ENCODE measurements at regions not wholly inside any gene's neighbourhood (a gene's known extent, or its start where the extent isn't known, plus 50 kb on each side); places are given as distances from the start of the nearest gene placed in this dataset.

GRCh38 chr3:22257252-22257651 is 506.2 kb upstream of the ZNF385D start:
- H3K4me1 ChIP-seq (replicated peaks in 1 of 4; ENCODE audit: control insufficient read depth in 3 of 4, insufficient read depth in 4 of 4, low read length in 3 of 4), result peaks cover 0 to 2% (median 0%) of the 10 kb centered on the region in 4 experiments; a peak in 1 of 7 replicates
- no peaks in the 10 kb centered on the region for H3K79me1 ChIP-seq (ENCODE audit: low read depth, low read length)
- H3K56ac ChIP-seq (replicated peaks; ENCODE audit: insufficient read length, low read depth, low read length), result no peak overlapping the region
- H3K79me2 ChIP-seq (ENCODE audit: control insufficient read depth in 1 of 2, insufficient read depth in 2 of 2, low read length in 2 of 2), result no peaks in the 10 kb centered on the region
- no peak overlapping the region for H3K9ac ChIP-seq (replicated peaks in 1 of 4; ENCODE audit: extremely low read depth in 1 of 4, low read depth in 3 of 4, low read length in 3 of 4)
- CTCF ChIA-PET (ENCODE audit: partially characterized antibody), result no interaction called here
- no peak overlapping the region for H3K23ac ChIP-seq (ENCODE audit: insufficient read length)
- no peak overlapping the region for H3K4me3 ChIP-seq (ENCODE audit: extremely low read depth in 1 of 4, insufficient read depth in 2 of 4, low read depth in 3 of 4, low read length in 4 of 4)
- no peak overlapping the region for H4K5ac ChIP-seq (ENCODE audit: insufficient read length, low read depth, low read length)
- no peak overlapping the region for H3K27ac ChIP-seq (ENCODE audit: low read depth, low read length)
- H3K4me2 ChIP-seq (ENCODE audit: insufficient read depth in 1 of 2, low read depth in 2 of 2, low read length in 2 of 2), result no peak overlapping the region
- no peak for FAIRE-seq
- H3K27me3 ChIP-seq (replicated peaks in 1 of 4; ENCODE audit: control insufficient read depth in 3 of 4, extremely low read depth in 1 of 4, insufficient read depth in 3 of 4, low read length in 3 of 4), result no peaks in the 10 kb centered on the region
- H2AFZ ChIP-seq (ENCODE audit: low read length), result no peak overlapping the region
- H2BK120ac ChIP-seq (replicated peaks; ENCODE audit: low read depth, low read length), result no peak overlapping the region
- no peak overlapping the region for H2BK12ac ChIP-seq (ENCODE audit: low read depth, low read length)
- POLR2A ChIA-PET (ENCODE audit: partially characterized antibody), result no interaction called here
- no peak overlapping the region for H2BK5ac ChIP-seq (ENCODE audit: low read depth, low read length)
- H2BK20ac ChIP-seq (ENCODE audit: low read length), result no peak overlapping the region
- peaks cover 0 to 2% of the 10 kb centered on the region in 2 experiments for H4K20me1 ChIP-seq (replicated peaks in 1 of 2; ENCODE audit: control insufficient read depth in 1 of 2, insufficient read depth in 2 of 2, low read length in 2 of 2)
- no peak overlapping the region for H4K91ac ChIP-seq (replicated peaks; ENCODE audit: insufficient read length, low read length)
- H3K9me3 ChIP-seq (ENCODE audit: insufficient read depth in 2 of 2, low read depth in 1 of 2, low read length in 1 of 2), result no peaks in the 10 kb centered on the region
- H4K8ac ChIP-seq (ENCODE audit: extremely low read depth, insufficient read depth, low read length), result no peak overlapping the region
- H2AK5ac ChIP-seq (ENCODE audit: low read depth, low read length), result no peak overlapping the region
- H3K4ac ChIP-seq (replicated peaks; ENCODE audit: insufficient read length, low read depth, low read length), result no peak overlapping the region
- DNase-seq (ENCODE audit: low read depth in 1 of 2, low spot score in 2 of 2), result no peak
- no peak overlapping the region for H3K18ac ChIP-seq (ENCODE audit: extremely low read depth, low read length)
- H2BK15ac ChIP-seq (ENCODE audit: low read length), result no peak overlapping the region
- WGBS, 2 experiments (ENCODE audit: extremely low coverage in 1 of 2, insufficient coverage in 1 of 2, insufficient read length in 1 of 2, insufficient replicate concordance in 2 of 2, low coverage in 1 of 2, low lambda C conversion rate in 2 of 2, missing lambda C conversion rate in 1 of 2), result 77% methylated on average over 2 of the region's 2 CpGs; no CpG with 5 or more reads in 1 of the 2 experiments
- no peaks in the 10 kb centered on the region; the same call in 1 of the 2 replicates for H3K23me2 ChIP-seq (ENCODE audit: low read depth, low read length)
- no peaks in the 10 kb centered on the region for H3K36me3 ChIP-seq (ENCODE audit: control insufficient read depth in 2 of 4, insufficient read depth in 4 of 4, low read length in 3 of 4)
- no peak overlapping the region for H3K14ac ChIP-seq (ENCODE audit: insufficient read length)
- TF ChIP-seq GTF2F1 (IDR thresholded peaks at IDR 0.05; ENCODE audit: borderline replicate concordance, low read depth, low read length), result no peak
- no peak for TF ChIP-seq SRF (IDR thresholded peaks at IDR 0.05; ENCODE audit: low read depth, low read length)
- TF ChIP-seq BRCA1 (IDR thresholded peaks at IDR 0.05; ENCODE audit: low read depth, low read length), result no peak
- no peak for TF ChIP-seq PHF8 (conservative IDR thresholded peaks at IDR 0.05; ENCODE audit: low read depth, low read length)
- no peak for TF ChIP-seq POLR2A (IDR thresholded peaks at IDR 0.05; ENCODE audit: control extremely low read depth in 1 of 2, low read depth in 2 of 2, low read length in 2 of 2)
- TF ChIP-seq TCF12 (IDR thresholded peaks at IDR 0.05; ENCODE audit: low read depth, low read length), result no peak
- TF ChIP-seq CTCF (IDR thresholded peaks at IDR 0.05; ENCODE audit: control extremely low read depth in 1 of 3, insufficient read depth in 1 of 3, low read depth in 1 of 3, low read length in 3 of 3), result no peak
- TF ChIP-seq USF2 (IDR thresholded peaks at IDR 0.05; ENCODE audit: low read length), result no peak
- no peak for TF ChIP-seq TAF7 (optimal IDR thresholded peaks at IDR 0.05; ENCODE audit: borderline replicate concordance, low read depth, low read length)
- TF ChIP-seq EGR1 (IDR thresholded peaks at IDR 0.05; ENCODE audit: borderline replicate concordance, low read depth, low read length), result no peak
- TF ChIP-seq MAFK (IDR thresholded peaks at IDR 0.05; ENCODE audit: low read depth, low read length), result no peak
- TF ChIP-seq RBBP5 (IDR thresholded peaks at IDR 0.05; ENCODE audit: borderline replicate concordance, low read depth, low read length), result no peak

Data from H1 (cell line).